ENCODE measurements at regions not wholly inside any gene's neighbourhood (a gene's known extent, or its start where the extent isn't known, plus 50 kb on each side); places are given as distances from the start of the nearest gene placed in this dataset.

GRCh38 chr2:160869411-160869810, 290.8 kb upstream of the TANK start:
- BruUV-seq (replicated peaks): no TSS peak
- no peaks in the 10 kb centered on the region for H3K9me3 ChIP-seq (ENCODE audit: low read depth, low read length, poor library complexity, severe bottlenecking)
- H3K4me1 ChIP-seq (ENCODE audit: insufficient read depth, low read length, poor library complexity, severe bottlenecking): peaks cover 13% of the 10 kb centered on the region
- H3K27ac ChIP-seq (ENCODE audit: low read depth, low read length, poor library complexity, severe bottlenecking): no peak overlapping the region
- TF ChIP-seq, protein P1, sequence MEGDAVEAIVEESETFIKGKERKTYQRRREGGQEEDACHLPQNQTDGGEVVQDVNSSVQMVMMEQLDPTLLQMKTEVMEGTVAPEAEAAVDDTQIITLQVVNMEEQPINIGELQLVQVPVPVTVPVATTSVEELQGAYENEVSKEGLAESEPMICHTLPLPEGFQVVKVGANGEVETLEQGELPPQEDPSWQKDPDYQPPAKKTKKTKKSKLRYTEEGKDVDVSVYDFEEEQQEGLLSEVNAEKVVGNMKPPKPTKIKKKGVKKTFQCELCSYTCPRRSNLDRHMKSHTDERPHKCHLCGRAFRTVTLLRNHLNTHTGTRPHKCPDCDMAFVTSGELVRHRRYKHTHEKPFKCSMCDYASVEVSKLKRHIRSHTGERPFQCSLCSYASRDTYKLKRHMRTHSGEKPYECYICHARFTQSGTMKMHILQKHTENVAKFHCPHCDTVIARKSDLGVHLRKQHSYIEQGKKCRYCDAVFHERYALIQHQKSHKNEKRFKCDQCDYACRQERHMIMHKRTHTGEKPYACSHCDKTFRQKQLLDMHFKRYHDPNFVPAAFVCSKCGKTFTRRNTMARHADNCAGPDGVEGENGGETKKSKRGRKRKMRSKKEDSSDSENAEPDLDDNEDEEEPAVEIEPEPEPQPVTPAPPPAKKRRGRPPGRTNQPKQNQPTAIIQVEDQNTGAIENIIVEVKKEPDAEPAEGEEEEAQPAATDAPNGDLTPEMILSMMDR (conservative IDR thresholded peaks at IDR 0.05; ENCODE audit: low read depth, low read length): no peak
- no peak for TF ChIP-seq EZH2 (IDR thresholded peaks at IDR 0.05; ENCODE audit: borderline replicate concordance, low read depth, low read length, poor library complexity, severe bottlenecking)
- peak; percentile 33 for DNase-seq (ENCODE audit: low spot score)
- no peaks in the 10 kb centered on the region for H3K27me3 ChIP-seq (replicated peaks; ENCODE audit: insufficient read depth, low read depth, low read length, poor library complexity)
- no peak overlapping the region for H3K4me3 ChIP-seq (ENCODE audit: low read depth, low read length, poor library complexity, severe bottlenecking)
- CTCF ChIA-PET: no interaction called here
- intact Hi-C loops (cut with micrococcal nuclease; ENCODE audit: unreplicated experiment): no loop called here
- POLR2A ChIA-PET (ENCODE audit: low non-redundant PET): no interaction called here
- no peaks in the 10 kb centered on the region for H3K36me3 ChIP-seq (ENCODE audit: insufficient read depth, low read length, poor library complexity, severe bottlenecking)

- CTCF ChIA-PET: no interaction called here
- Histone ChIP-seq H3K4me3 (ENCODE audit: low read depth, low read length, poor library complexity, severe bottlenecking) (no peak overlapping the region), H3K36me3 (ENCODE audit: insufficient read depth, low read length, poor library complexity, severe bottlenecking) (no peaks in the 10 kb centered on the region), H3K4me1 (ENCODE audit: insufficient read depth, low read length, poor library complexity, severe bottlenecking) (peaks cover 13% of the 10 kb centered on the region), H3K9me3 (ENCODE audit: low read depth, low read length, poor library complexity, severe bottlenecking) (no peaks in the 10 kb centered on the region), H3K27ac (ENCODE audit: low read depth, low read length, poor library complexity, severe bottlenecking) (no peak overlapping the region), H3K27me3 (replicated peaks; ENCODE audit: insufficient read depth, low read depth, low read length, poor library complexity) (no peaks in the 10 kb centered on the region)
- intact Hi-C loops (cut with micrococcal nuclease; ENCODE audit: unreplicated experiment): no loop called here
- POLR2A ChIA-PET (ENCODE audit: low non-redundant PET): no interaction called here
- no peak for DNase-seq (ENCODE audit: low spot score)
- no TSS peak for BruUV-seq (replicated peaks)
- TF ChIP-seq, protein P1 (conservative IDR thresholded peaks at IDR 0.05; ENCODE audit: low read depth, low read length): no peak
- TF ChIP-seq EZH2 (IDR thresholded peaks at IDR 0.05; ENCODE audit: borderline replicate concordance, low read depth, low read length, poor library complexity, severe bottlenecking): no peak
Measured at GRCh38 chr2:160870729-160871465, 289.3 kb upstream of the TANK start.

DNA sequence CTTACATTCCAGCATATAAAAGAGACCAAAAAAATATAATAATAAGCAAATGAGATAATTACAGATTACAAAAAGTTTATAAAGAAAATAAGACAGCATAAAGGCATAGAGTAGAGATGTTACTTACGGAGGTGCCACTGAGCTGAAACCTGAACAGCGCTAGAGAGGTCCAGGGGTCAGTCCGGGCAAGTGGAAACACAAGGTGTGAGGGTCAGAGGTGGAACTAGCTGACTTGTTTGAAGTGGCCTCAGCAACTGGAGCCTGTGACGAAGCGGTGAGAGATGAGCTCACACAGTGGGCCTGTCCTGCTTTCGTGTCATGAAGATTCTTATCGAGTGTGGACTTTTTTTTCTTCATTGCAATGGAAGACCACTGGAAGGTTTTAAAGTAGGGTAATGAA, 288.3 kb upstream of the TANK start:
- no TSS peak for BruUV-seq (replicated peaks)
- peaks cover 13% of the 10 kb centered on the region for H3K4me1 ChIP-seq (ENCODE audit: insufficient read depth, low read length, poor library complexity, severe bottlenecking)
- no peaks in the 10 kb centered on the region for H3K36me3 ChIP-seq (ENCODE audit: insufficient read depth, low read length, poor library complexity, severe bottlenecking)
- H3K4me3 ChIP-seq (ENCODE audit: low read depth, low read length, poor library complexity, severe bottlenecking): no peak overlapping the region
- intact Hi-C loops (cut with micrococcal nuclease; ENCODE audit: unreplicated experiment): no loop called here
- no peak overlapping the region for H3K27ac ChIP-seq (ENCODE audit: low read depth, low read length, poor library complexity, severe bottlenecking)
- no peaks in the 10 kb centered on the region for H3K27me3 ChIP-seq (replicated peaks; ENCODE audit: insufficient read depth, low read depth, low read length, poor library complexity)
- no peaks in the 10 kb centered on the region for H3K9me3 ChIP-seq (ENCODE audit: low read depth, low read length, poor library complexity, severe bottlenecking)
- CTCF ChIA-PET: no interaction called here
- no peak for TF ChIP-seq EZH2 (IDR thresholded peaks at IDR 0.05; ENCODE audit: borderline replicate concordance, low read depth, low read length, poor library complexity, severe bottlenecking)
- TF ChIP-seq, protein P1 (conservative IDR thresholded peaks at IDR 0.05; ENCODE audit: low read depth, low read length): no peak
- POLR2A ChIA-PET (ENCODE audit: low non-redundant PET): no interaction called here
- no peak for DNase-seq (ENCODE audit: low spot score)
